Heart right ventricle (tissue), 16 donors: ENCODE measurements at regions not wholly inside any gene's neighbourhood (a gene's known extent, or its start where the extent isn't known, plus 50 kb on each side); places are given as distances from the start of the nearest gene placed in this dataset.
A peak's percentile ranks its signal among the peaks of the same experiment; 100 is the strongest.

Experiments
- ATAC-seq, 8 donors: fragments of 200-7000 bp; cut with Tn5 transposase; one replicate each; pipeline ENCODE4 v1.9.1; 2020; ENCODE audit warnings: mild to moderate bottlenecking in 8 of 8, moderate library complexity in 8 of 8, moderate number of reproducible peaks in 1 of 8
- DNase-seq, 2 donors: peaks; one replicate each; pipeline ENCODE4 v3.0.0-alpha.2; 2020
- H3K27ac ChIP-seq, 10 donors: fragments of 200-600 bp; sonication (generic) in 2 of 10; one replicate each; pipeline versions ENCODE4 v1.5.0 to v1.8.0; 2020 to 2022; ENCODE audit warnings: mild to moderate bottlenecking in 3 of 10
- H3K27me3 ChIP-seq, 7 donors: fragments of 200-600 bp; one replicate each; pipeline ENCODE4 v1.8.0; 2021 to 2022; ENCODE audit warnings: mild to moderate bottlenecking in 2 of 7
- H3K36me3 ChIP-seq, 9 donors: fragments of 200-600 bp; sonication (generic) in 1 of 9; one replicate each; pipeline versions ENCODE4 v1.5.0 to v1.8.0; 2020 to 2022; ENCODE audit warnings: mild to moderate bottlenecking in 2 of 9
- H3K4me1 ChIP-seq, 9 donors: fragments of 200-600 bp; sonication (generic) in 1 of 9; one replicate each; pipeline versions ENCODE4 v1.5.0 to v1.8.0; 2020 to 2022; ENCODE audit warnings: mild to moderate bottlenecking in 4 of 9
- H3K4me3 ChIP-seq, 10 donors: fragments of 200-600 bp; sonication (generic) in 2 of 10; one replicate each; pipeline versions ENCODE4 v1.5.0 to v1.8.0; 2020 to 2022; ENCODE audit warnings: mild to moderate bottlenecking in 7 of 10, moderate library complexity in 2 of 10
- H3K9me3 ChIP-seq, 11 donors: fragments of 200-600 bp in 10 of 11; sonication (generic) in 2 of 11; one replicate each; pipeline versions ENCODE4 v1.5.0 to v1.8.0; 2013 to 2022; ENCODE audit warnings: mild to moderate bottlenecking in 2 of 11, control low read depth in 1 of 11, moderate library complexity in 1 of 11
- WGBS, 2 donors: extraction: QIAGEN DNeasy Blood & Tissue Kit; methylation state at CpG; one replicate each; pipeline ENCODE4 v1.1.7; 2013; ENCODE audit warnings: inconsistent platforms in 1 of 2; 5-methylcytosine and 5-hydroxymethylcytosine counted together
- intact Hi-C, 10 donors: fragments of 100-400 bp; cut with DNase I; formaldehyde crosslinking; loops; one replicate each; pipeline versions ENCODE4 v1.11.1 to v1.14.2; 2022
- TF ChIP-seq, protein P1 (sequence below), 9 donors: fragments of 200-600 bp; sonication (generic) in 2 of 9; IDR thresholded peaks; one replicate each; pipeline versions ENCODE4 v1.5.0 to v1.8.0; 2021 to 2022; ENCODE audit warnings: antibody characterized with exemption in 9 of 9, mild to moderate bottlenecking in 5 of 9, moderate library complexity in 1 of 9
- donor health status: Arrhythmogenic right ventricular cardiomyopathy.
- donor health status: ischemic (EF 13 %, LVEDD 7.1; RV severe dilation, severe dysfunction).
- donor health status: healthy with polysubstance abuse.
- donor health status: DM: no; HTN: yes; CAD: no.
- donor health status: DM: no; HTN: no; CAD: no.
- donor health status: ischemic (EF 25% LVEDD 6.9; RV normal size, moderate dysfunction).
- donor health status: ischemic (EF 25% LVEDD 5.7; RV mildly dilated, moderate dysfunction).
- donor health status: healthy.
- donor health status: DM: yes; HTN: yes; CAD: no.
- donor health status: Ischemic cardiomyopathy.
- donor health status: ischemic (EF 35%, LVEDD 5.7; RV mildly dilated, moderate dysfunction).
- donor health status: nonischemic (EF 11% LVEDD 7.7; RV severe dilation, severe dysfunction).
- donor health status: DM: yes; HTN: yes; CAD: no.
- donor health status: PGD.
- donor health status: ischemic (EF 29% LVEDD 5.4; RV normal size, mild dysfunction).
- donor health status: nonischemic (EF 23%, LVEDD 6.1; RV moderate dilation, normal function).

DNA sequence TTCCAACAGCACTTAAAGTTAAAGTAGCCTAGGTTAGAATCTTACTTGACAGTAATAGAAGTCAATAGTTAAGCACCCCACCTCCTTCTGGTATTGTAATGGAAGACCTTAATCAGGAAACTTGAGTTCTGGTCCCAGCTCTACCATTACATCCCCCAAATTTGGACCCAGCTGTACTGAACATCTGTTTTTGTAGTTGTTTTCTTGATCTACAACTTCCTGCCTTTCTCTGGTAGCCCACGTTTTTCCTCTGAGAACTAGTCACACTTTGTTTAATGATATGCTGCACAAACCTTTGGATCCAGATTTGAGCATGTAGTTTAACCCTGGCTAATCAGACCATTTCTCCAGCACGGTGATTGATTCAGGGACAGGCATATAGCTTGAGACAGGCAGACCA, 505.0 kb downstream of the HS3ST4 start:
- peak in 1 of 2 donors; percentile 15 for DNase-seq
- Histone ChIP-seq H3K36me3 (no peaks in the 10 kb centered on the region), H3K27ac (peak overlapping the region in 5 of 10 donors; percentile 14 to 71 (median 51)), H3K4me1 (peaks cover 0 to 37% (median 9%) of the 10 kb centered on the region in 9 donors), H3K4me3 (no peak overlapping the region), H3K27me3 (no peaks in the 10 kb centered on the region), H3K9me3 (peaks cover 0 to 3% (median 0%) of the 10 kb centered on the region in 11 donors)
- TF ChIP-seq, protein P1, sequence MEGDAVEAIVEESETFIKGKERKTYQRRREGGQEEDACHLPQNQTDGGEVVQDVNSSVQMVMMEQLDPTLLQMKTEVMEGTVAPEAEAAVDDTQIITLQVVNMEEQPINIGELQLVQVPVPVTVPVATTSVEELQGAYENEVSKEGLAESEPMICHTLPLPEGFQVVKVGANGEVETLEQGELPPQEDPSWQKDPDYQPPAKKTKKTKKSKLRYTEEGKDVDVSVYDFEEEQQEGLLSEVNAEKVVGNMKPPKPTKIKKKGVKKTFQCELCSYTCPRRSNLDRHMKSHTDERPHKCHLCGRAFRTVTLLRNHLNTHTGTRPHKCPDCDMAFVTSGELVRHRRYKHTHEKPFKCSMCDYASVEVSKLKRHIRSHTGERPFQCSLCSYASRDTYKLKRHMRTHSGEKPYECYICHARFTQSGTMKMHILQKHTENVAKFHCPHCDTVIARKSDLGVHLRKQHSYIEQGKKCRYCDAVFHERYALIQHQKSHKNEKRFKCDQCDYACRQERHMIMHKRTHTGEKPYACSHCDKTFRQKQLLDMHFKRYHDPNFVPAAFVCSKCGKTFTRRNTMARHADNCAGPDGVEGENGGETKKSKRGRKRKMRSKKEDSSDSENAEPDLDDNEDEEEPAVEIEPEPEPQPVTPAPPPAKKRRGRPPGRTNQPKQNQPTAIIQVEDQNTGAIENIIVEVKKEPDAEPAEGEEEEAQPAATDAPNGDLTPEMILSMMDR (IDR thresholded peaks at IDR 0.05), result no peak
- peak in 6 of 8 donors; percentile 24 to 87 (median 75) for ATAC-seq
- intact Hi-C loops, result no loop called here
- 33 to 48% methylated on average over 2 of the region's 2 CpGs for WGBS, 2 donors

DNA sequence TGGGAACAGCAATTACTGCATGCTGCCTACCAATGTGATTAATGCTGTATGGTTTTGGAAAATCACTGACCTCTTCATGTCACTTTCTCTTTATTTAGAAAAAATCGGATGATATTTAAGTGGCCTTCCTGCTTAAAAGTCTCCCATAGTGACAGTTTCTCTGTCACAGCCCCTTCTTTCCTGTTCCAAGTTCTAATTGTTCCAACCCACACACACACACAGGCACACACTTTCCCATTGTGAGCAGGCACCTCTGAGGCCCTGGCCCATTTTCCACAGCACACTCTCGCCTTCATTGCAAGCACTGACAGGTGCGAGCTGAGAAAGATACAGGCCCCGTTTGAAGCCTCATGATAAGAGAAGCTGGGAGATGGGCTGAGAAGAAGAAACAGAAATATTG, 505.9 kb downstream of the HS3ST4 start:
- 30 to 37% methylated on average over 4 of the region's 4 CpGs for WGBS, 2 donors
- peak in 5 of 8 donors; percentile 34 to 71 (median 60) for ATAC-seq
- H3K4me3 ChIP-seq, result no peak overlapping the region

DNA sequence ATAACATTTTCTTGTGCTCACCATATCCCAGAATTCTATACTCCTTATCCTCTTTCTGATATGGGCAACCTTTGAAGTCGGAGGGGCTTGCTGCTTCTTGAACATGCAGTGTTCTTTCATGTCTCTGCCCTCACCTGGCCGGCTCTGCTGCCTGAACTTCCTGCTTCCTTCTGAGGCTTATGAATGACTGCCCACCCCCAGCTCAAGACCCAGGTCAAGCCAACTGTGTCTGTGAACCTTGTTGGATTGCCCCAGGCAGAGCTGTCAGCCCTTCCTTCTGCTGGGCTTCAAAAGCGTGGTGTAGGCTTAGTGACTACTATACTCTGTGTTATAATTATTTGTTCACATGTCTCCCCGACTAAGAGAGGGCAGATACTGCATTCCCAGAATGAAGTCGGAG, 506.5 kb downstream of the HS3ST4 start:
- TF ChIP-seq, protein P1 (IDR thresholded peaks at IDR 0.05), result no peak
- Histone ChIP-seq H3K4me1 (peaks cover 0 to 37% (median 9%) of the 10 kb centered on the region in 9 donors), H3K36me3 (no peaks in the 10 kb centered on the region), H3K4me3 (no peak overlapping the region), H3K27me3 (no peaks in the 10 kb centered on the region), H3K27ac (peak overlapping the region in 2 of 10 donors; percentile 48 to 64), H3K9me3 (peaks cover 0 to 3% (median 0%) of the 10 kb centered on the region in 11 donors)
- no peak for ATAC-seq
- intact Hi-C loops, result no loop called here
- WGBS, 2 donors, result 48 to 51% methylated on average over 5 of the region's 5 CpGs
- no peak for DNase-seq

More for the DNA sequence above, 505.9 kb downstream of the HS3ST4 start:
- H3K27me3 ChIP-seq, result no peaks in the 10 kb centered on the region
- peak overlapping the region in 5 of 10 donors; percentile 3 to 64 (median 51) for H3K27ac ChIP-seq
- intact Hi-C loops, result no loop called here
- no peak for DNase-seq
- peaks cover 0 to 37% (median 9%) of the 10 kb centered on the region in 9 donors for H3K4me1 ChIP-seq
- no peaks in the 10 kb centered on the region for H3K36me3 ChIP-seq
- TF ChIP-seq, protein P1 (IDR thresholded peaks at IDR 0.05), result no peak
- H3K9me3 ChIP-seq, result peaks cover 0 to 3% (median 0%) of the 10 kb centered on the region in 11 donors

DNA sequence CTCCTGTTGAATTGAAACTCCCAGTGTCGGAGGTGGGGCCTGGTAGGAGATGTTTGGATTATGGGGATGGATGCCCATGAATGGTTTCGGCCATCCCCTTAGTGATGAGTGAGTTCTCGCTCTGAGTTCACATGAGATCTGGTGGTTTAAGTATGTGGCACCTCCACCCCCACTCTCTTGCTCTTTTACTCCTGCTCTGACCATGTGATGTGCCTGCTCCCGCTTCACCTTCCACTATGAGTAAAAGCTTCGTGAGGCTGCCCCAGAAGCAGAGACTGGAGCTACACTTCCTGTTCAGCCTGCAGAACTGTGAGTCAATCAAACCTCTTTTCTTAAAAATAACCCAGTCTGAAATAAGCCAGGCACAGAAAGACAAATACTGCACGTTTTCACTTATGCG, 512.4 kb downstream of the HS3ST4 start:
- WGBS, 2 donors, result 79 to 88% methylated on average over 7 of the region's 7 CpGs

More for the DNA sequence above, 512.4 kb downstream of the HS3ST4 start:
- Histone ChIP-seq H3K4me3 (no peak overlapping the region), H3K27me3 (no peaks in the 10 kb centered on the region), H3K27ac (no peak overlapping the region), H3K4me1 (no peaks in the 10 kb centered on the region), H3K9me3 (peaks cover 0 to 19% (median 0%) of the 10 kb centered on the region in 11 donors), H3K36me3 (no peaks in the 10 kb centered on the region)
- no peak for ATAC-seq
- no peak for DNase-seq
- TF ChIP-seq, protein P1 (IDR thresholded peaks at IDR 0.05), result no peak
- intact Hi-C loops, result no loop called here
